ENCODE measurements at regions not wholly inside any gene's neighbourhood (a gene's known extent, or its start where the extent isn't known, plus 50 kb on each side); places are given as distances from the start of the nearest gene placed in this dataset.
"Not testable (repeated sequence)": the region's sequence is repeated elsewhere in the genome, so short reads cannot be mapped to it uniquely, and the experiment has no call there.

DNA sequence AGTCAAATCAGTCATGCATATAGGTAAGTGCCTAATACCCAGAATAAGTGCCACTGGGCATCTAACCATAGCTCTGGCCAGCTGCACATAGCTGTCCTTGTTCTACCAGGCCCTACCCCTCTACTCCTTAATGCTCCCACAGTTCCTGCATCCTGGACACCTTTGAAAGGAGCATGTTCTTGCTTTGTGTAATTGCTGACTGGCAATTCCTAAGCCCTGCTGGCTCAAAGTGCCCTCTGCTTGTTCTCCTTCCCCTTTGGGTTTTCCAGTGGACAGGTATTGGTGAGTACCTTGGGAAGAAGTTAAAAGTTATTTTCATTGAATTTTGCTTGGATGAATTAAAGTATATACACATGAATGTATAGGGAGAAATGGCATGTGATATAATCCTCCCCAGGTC lies 516.4 kb downstream of the ETNK1 start:
- H2AFZ ChIP-seq (ENCODE audit: low read length) = no peak overlapping the region
- H3K9ac ChIP-seq (ENCODE audit: insufficient read depth, low read length) = no peak overlapping the region
- H3K27ac ChIP-seq (ENCODE audit: insufficient read depth, low read length) = no peak overlapping the region
- no peaks in the 10 kb centered on the region for H4K20me1 ChIP-seq (ENCODE audit: control insufficient read depth, extremely low read depth, insufficient read depth, low read length)
- no peaks in the 10 kb centered on the region for H3K4me1 ChIP-seq (ENCODE audit: control insufficient read depth, extremely low read depth, insufficient read depth, low read length)
- DNase-seq (ENCODE audit: low read depth in 2 of 2) = no peak
- no peak for TF ChIP-seq EZH2 (IDR thresholded peaks at IDR 0.05; ENCODE audit: low read length, missing control alignments)
- TF ChIP-seq CTCF (conservative IDR thresholded peaks at IDR 0.05 in 1 of 2, IDR thresholded peaks at IDR 0.05 in 1 of 2; ENCODE audit: low read depth in 1 of 2, low read length in 2 of 2) = no peak
- H3K27me3 ChIP-seq (ENCODE audit: control insufficient read depth, insufficient read depth, low read length) = no peaks in the 10 kb centered on the region
- H3K9me3 ChIP-seq (ENCODE audit: control insufficient read depth, insufficient read depth, low read depth, low read length) = no peaks in the 10 kb centered on the region
- no peak overlapping the region for H3K4me3 ChIP-seq (replicated peaks in 1 of 4; ENCODE audit: control extremely low read depth in 1 of 4, insufficient read depth in 1 of 4, low read depth in 3 of 4, low read length in 4 of 4)
- no peaks in the 10 kb centered on the region for H3K79me2 ChIP-seq (ENCODE audit: control insufficient read depth, insufficient read depth, low read length)
- H3K4me2 ChIP-seq (ENCODE audit: extremely low read depth, insufficient read depth, low read length) = no peak overlapping the region
- no peaks in the 10 kb centered on the region for H3K36me3 ChIP-seq (ENCODE audit: control insufficient read depth, insufficient read depth, low read length)

DNA sequence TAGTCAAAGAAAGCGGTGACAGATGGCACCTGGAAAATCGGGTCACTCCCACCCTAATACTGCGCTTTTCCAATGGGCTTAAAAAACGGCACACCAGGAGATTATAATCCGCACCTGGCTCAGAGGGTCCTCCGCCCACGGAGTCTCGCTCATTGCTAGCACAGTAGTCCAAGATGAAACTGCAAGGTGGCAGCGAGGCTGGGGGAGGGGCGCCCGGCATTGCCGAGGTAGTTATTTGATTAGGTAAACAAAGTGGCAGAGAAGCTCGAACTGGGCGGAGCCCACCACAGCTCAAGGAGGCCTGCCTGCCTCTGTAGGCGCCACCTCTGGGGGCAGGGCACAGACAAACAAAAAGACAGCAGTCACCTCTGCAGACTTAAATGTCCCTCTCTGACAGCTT lies 521.1 kb downstream of the ETNK1 start:
- H3K79me2 ChIP-seq (ENCODE audit: control insufficient read depth, insufficient read depth, low read length); H3K4me2 ChIP-seq (ENCODE audit: extremely low read depth, insufficient read depth, low read length); H3K4me3 ChIP-seq (replicated peaks in 1 of 4; ENCODE audit: control extremely low read depth in 1 of 4, insufficient read depth in 1 of 4, low read depth in 3 of 4, low read length in 4 of 4); H4K20me1 ChIP-seq (ENCODE audit: control insufficient read depth, extremely low read depth, insufficient read depth, low read length); H3K27ac ChIP-seq (ENCODE audit: insufficient read depth, low read length); H3K4me1 ChIP-seq (ENCODE audit: control insufficient read depth, extremely low read depth, insufficient read depth, low read length); H3K36me3 ChIP-seq (ENCODE audit: control insufficient read depth, insufficient read depth, low read length); H2AFZ ChIP-seq (ENCODE audit: low read length); H3K9ac ChIP-seq (ENCODE audit: insufficient read depth, low read length); H3K9me3 ChIP-seq (ENCODE audit: control insufficient read depth, insufficient read depth, low read depth, low read length); DNase-seq (ENCODE audit: low read depth in 2 of 2); H3K27me3 ChIP-seq (ENCODE audit: control insufficient read depth, insufficient read depth, low read length): not testable (repeated sequence)

- DNase-seq (ENCODE audit: low read depth in 2 of 2) = no peak
- H3K36me3 ChIP-seq (ENCODE audit: control insufficient read depth, insufficient read depth, low read length) = no peaks in the 10 kb centered on the region
- no peak overlapping the region for H3K27ac ChIP-seq (ENCODE audit: insufficient read depth, low read length)
- H3K27me3 ChIP-seq (ENCODE audit: control insufficient read depth, insufficient read depth, low read length) = no peaks in the 10 kb centered on the region
- H3K9ac ChIP-seq (ENCODE audit: insufficient read depth, low read length) = no peak overlapping the region
- no peak overlapping the region for H2AFZ ChIP-seq (ENCODE audit: low read length)
- H4K20me1 ChIP-seq (ENCODE audit: control insufficient read depth, extremely low read depth, insufficient read depth, low read length) = no peaks in the 10 kb centered on the region
- no peak overlapping the region for H3K4me2 ChIP-seq (ENCODE audit: extremely low read depth, insufficient read depth, low read length)
- no peaks in the 10 kb centered on the region for H3K79me2 ChIP-seq (ENCODE audit: control insufficient read depth, insufficient read depth, low read length)
- no peaks in the 10 kb centered on the region for H3K9me3 ChIP-seq (ENCODE audit: control insufficient read depth, insufficient read depth, low read depth, low read length)
- H3K4me3 ChIP-seq (replicated peaks in 1 of 4; ENCODE audit: control extremely low read depth in 1 of 4, insufficient read depth in 1 of 4, low read depth in 3 of 4, low read length in 4 of 4) = no peak overlapping the region
- TF ChIP-seq EZH2 (IDR thresholded peaks at IDR 0.05; ENCODE audit: low read length, missing control alignments) (no peak), CTCF (conservative IDR thresholded peaks at IDR 0.05 in 1 of 2, IDR thresholded peaks at IDR 0.05 in 1 of 2; ENCODE audit: low read depth in 1 of 2, low read length in 2 of 2) (no peak)
- no peaks in the 10 kb centered on the region for H3K4me1 ChIP-seq (ENCODE audit: control insufficient read depth, extremely low read depth, insufficient read depth, low read length)
These were observed 543.5 kb downstream of the ETNK1 start for GRCh38 chr12:23168459-23168858.
